BJ (cell line): ENCODE measurements at regions not wholly inside any gene's neighbourhood (a gene's known extent, or its start where the extent isn't known, plus 50 kb on each side); places are given as distances from the start of the nearest gene placed in this dataset.

Experiments
- CTCF ChIA-PET: fragments of 350-600 bp; formaldehyde crosslinking; extraction: SDS; loops from one replicate; lab custom pipeline; 2021; ENCODE audit warnings: antibody characterized with exemption, inconsistent platforms; lab: Yijun Ruan, JAX
- POLR2A ChIA-PET: fragments of 300-600 bp; sonication (Branson Sonifier 250); formaldehyde crosslinking; extraction: SDS; loops from one replicate; lab custom pipeline; 2021; ENCODE audit warnings: antibody characterized with exemption; lab: Charles Lee
- DNase-seq: peaks from one replicate; pipeline ENCODE4 v3.0.0-alpha.2; 2011; ENCODE audit warnings: low read depth
- H3K27me3 ChIP-seq: 2 replicates; pipeline ENCODE4 v1.6.0; 2011; ENCODE audit warnings: low read length; ENCODE audit not compliant: control insufficient read depth, insufficient read depth
- H3K36me3 ChIP-seq: 2 replicates; pipeline ENCODE4 v1.5.1; 2011; ENCODE audit warnings: low read length; ENCODE audit not compliant: control insufficient read depth, insufficient read depth
- H3K4me3 ChIP-seq: 2 replicates; pipeline ENCODE4 v1.5.1; 2011; ENCODE audit warnings: low read depth, mild to moderate bottlenecking, control low read depth, low read length
- TF ChIP-seq, protein P1 (sequence below): IDR thresholded peaks from 2 replicates; pipeline ENCODE4 v1.5.1; 2011; ENCODE audit warnings: low read depth, mild to moderate bottlenecking, control low read depth, inconsistent platforms, low read length, moderate library complexity; ENCODE audit not compliant: insufficient read depth

DNA sequence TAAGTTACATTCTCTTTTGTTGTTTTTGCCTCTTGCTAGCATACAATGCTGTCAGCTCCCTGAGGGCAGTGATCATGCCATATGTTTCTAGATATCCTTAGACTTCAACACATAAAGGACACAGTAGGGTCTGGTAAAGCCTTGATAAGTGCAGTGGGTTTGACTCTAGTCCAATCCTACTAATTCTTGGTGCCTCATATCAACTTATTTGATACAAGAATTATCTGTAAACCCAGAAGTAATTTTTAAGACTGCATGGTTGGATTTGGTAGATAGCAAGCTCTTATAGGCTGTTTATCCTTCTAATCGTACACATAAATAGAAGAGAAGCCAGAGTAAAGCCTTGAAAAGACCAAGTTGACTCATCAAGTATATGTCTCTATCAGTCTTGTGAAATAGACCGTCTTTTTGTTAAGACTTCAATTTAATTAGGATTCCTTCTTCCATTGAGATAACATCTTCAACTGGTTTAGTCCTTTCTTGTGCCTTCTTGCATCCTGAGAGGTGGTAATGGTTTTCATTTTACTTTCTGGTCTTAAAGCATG, 265.6 kb upstream of the CDIN1 start:
- Histone ChIP-seq H3K36me3 (no peaks in the 10 kb centered on the region), H3K4me3 (no peak overlapping the region), H3K27me3 (no peaks in the 10 kb centered on the region)
- TF ChIP-seq, protein P1, sequence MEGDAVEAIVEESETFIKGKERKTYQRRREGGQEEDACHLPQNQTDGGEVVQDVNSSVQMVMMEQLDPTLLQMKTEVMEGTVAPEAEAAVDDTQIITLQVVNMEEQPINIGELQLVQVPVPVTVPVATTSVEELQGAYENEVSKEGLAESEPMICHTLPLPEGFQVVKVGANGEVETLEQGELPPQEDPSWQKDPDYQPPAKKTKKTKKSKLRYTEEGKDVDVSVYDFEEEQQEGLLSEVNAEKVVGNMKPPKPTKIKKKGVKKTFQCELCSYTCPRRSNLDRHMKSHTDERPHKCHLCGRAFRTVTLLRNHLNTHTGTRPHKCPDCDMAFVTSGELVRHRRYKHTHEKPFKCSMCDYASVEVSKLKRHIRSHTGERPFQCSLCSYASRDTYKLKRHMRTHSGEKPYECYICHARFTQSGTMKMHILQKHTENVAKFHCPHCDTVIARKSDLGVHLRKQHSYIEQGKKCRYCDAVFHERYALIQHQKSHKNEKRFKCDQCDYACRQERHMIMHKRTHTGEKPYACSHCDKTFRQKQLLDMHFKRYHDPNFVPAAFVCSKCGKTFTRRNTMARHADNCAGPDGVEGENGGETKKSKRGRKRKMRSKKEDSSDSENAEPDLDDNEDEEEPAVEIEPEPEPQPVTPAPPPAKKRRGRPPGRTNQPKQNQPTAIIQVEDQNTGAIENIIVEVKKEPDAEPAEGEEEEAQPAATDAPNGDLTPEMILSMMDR = no peak
- ChIA-PET CTCF (interaction anchor here (0.7 kb wide), 1 partner anchor 869 kb away, joined by 3 read pairs; no protein-coding TSS in a partner anchor), POLR2A (no interaction called here)
- no peak for DNase-seq

DNA sequence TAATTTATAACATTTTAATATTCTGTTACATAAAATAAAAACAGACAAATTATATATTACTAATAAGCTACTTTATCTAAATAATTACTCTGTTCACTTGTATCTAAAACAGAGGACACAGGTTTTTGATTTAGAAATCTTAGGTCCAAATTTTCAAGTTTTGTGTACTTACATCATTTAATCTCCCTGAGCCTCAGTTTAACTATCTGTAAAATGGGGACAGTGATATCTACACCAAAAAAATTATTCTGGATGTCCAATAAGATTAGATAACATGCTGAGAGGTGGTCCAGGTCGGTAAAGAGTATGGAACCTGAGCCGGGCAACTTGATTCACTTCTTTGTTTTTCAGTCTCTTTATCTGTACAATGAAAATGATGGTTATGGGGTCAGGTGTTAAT, 263.8 kb upstream of the CDIN1 start:
- no peaks in the 10 kb centered on the region for H3K27me3 ChIP-seq
- CTCF ChIA-PET = no interaction called here
- H3K36me3 ChIP-seq = no peaks in the 10 kb centered on the region
- POLR2A ChIA-PET = no interaction called here
- no peak for DNase-seq
- TF ChIP-seq, protein P1 = no peak
- H3K4me3 ChIP-seq = no peak overlapping the region

DNA sequence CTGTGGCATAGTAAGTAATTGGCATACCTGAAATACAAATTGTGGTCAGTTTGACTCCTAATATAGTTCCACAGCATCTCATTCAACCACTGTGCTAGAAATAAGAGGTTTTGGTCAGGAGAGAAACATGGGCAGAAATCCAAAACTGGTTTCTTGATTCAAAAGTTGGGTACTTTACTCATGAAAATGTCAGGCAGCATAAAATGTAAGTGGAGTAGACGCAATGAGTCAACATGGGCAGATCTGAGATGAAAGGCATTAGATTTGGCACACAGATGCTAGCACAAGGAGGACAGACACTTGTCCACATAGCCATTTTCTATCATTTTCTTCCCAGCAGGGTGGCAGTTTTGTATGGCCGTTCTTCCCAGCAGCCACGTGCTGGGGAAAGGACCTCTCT, 255.8 kb upstream of the CDIN1 start:
- no peaks in the 10 kb centered on the region; the same call in 1 of the 2 replicates for H3K36me3 ChIP-seq
- CTCF ChIA-PET = no interaction called here
- TF ChIP-seq, protein P1 = no peak
- no peak overlapping the region for H3K4me3 ChIP-seq
- POLR2A ChIA-PET = no interaction called here
- H3K27me3 ChIP-seq = no peaks in the 10 kb centered on the region
- DNase-seq = no peak

DNA sequence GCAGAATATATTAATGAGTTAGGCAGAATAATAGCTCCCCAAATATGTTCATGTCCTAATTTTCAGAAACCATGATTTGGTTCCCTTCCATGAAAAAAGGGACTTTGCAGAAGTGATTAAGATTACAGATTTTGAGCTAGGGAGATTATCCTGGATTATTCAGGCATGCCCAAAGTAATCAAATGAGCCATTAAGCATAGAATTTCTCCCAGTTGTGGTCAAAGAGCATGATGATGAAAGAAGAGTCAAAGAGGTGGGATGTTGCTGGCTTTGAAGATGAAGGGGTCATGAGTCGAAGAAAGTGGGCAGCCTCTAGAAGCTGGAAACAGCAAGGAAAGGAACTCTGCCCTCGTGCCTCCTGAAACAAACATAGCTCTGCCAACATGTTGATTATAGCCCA, 254.2 kb upstream of the CDIN1 start:
- no peaks in the 10 kb centered on the region for H3K27me3 ChIP-seq

DNA sequence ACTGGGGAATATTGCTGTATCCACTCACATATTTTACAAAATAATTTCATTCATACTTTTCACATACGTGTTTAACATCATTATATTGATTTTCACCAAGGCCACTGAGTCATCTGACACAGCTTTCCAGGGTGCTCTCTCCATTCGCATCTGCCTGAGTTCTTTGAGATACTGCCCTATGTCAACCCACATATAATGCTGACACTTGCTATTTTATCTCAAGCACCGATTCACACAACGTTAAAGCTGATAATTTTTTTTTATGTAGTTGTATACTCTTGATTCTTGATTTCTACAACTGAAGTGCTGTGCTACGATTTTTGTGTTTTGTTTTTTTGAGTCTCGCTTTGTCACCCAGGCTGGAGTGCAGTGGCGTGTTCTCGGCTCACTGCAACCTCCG, 249.8 kb upstream of the CDIN1 start:
- DNase-seq = no peak
- no peak overlapping the region for H3K4me3 ChIP-seq
- TF ChIP-seq, protein P1 = no peak
- no peaks in the 10 kb centered on the region; the same call in 1 of the 2 replicates for H3K36me3 ChIP-seq
- H3K27me3 ChIP-seq = no peaks in the 10 kb centered on the region
- ChIA-PET POLR2A (no interaction called here), CTCF (no interaction called here)

More for the DNA sequence above, 254.2 kb upstream of the CDIN1 start:
- ChIA-PET POLR2A (no interaction called here), CTCF (interaction anchor here (1.8 kb wide), 1 partner anchor 14 kb away, joined by 5 read pairs; no protein-coding TSS in a partner anchor)
- TF ChIP-seq, protein P1 = no peak
- no peak for DNase-seq
- H3K4me3 ChIP-seq = no peak overlapping the region
- H3K36me3 ChIP-seq = no peaks in the 10 kb centered on the region; the same call in 1 of the 2 replicates
